ENCODE measurements at regions not wholly inside any gene's neighbourhood (a gene's known extent, or its start where the extent isn't known, plus 50 kb on each side); places are given as distances from the start of the nearest gene placed in this dataset.

GRCh38 chr5:38197118-38197517, 61.2 kb upstream of the EGFLAM start:
- H3K4ac ChIP-seq (ENCODE audit: low read depth, low read length), result no peak overlapping the region
- H2BK120ac ChIP-seq (ENCODE audit: low read depth, low read length), result no peak overlapping the region
- H2AK5ac ChIP-seq (ENCODE audit: low read depth, low read length), result no peak overlapping the region
- POLR2A ChIA-PET (ENCODE audit: unreplicated experiment), result no interaction called here
- dilution Hi-C loops (cut with HindIII; ENCODE audit: low sequenced_read_pairs, unreplicated experiment), result loop anchor here (25.0 kb wide), 1 partner anchor 785 kb away; no protein-coding TSS in a partner anchor
- H4K5ac ChIP-seq (ENCODE audit: low read depth, low read length), result no peak overlapping the region
- no peak overlapping the region for H4K91ac ChIP-seq (ENCODE audit: insufficient read depth, low read depth, low read length)
- H3K4me2 ChIP-seq (ENCODE audit: low read depth, low read length), result no peak overlapping the region
- H3K27me3 ChIP-seq (ENCODE audit: control insufficient read depth, insufficient read depth, low read length), result peaks cover 30% of the 10 kb centered on the region
- TF ChIP-seq MAFK (IDR thresholded peaks at IDR 0.05; ENCODE audit: low read depth, low read length) (no peak), SMC3 (IDR thresholded peaks at IDR 0.05; ENCODE audit: low read depth, low read length) (no peak), RFX5 (IDR thresholded peaks at IDR 0.05; ENCODE audit: low read depth, low read length) (no peak)
- H4K8ac ChIP-seq (ENCODE audit: low read depth in 2 of 2, low read length in 2 of 2), result no peak overlapping the region
- H2AFZ ChIP-seq (replicated peaks; ENCODE audit: low read length, poor library complexity), result no peak overlapping the region
- DNase-seq (no peak), ATAC-seq (ENCODE audit: low read depth) (no peak)
- no peak overlapping the region for H2AK9ac ChIP-seq (replicated peaks; ENCODE audit: low read depth, low read length, poor library complexity)
- no peaks in the 10 kb centered on the region for H3K36me3 ChIP-seq (ENCODE audit: control insufficient read depth, insufficient read depth, low read length)
- no peak overlapping the region for H3K4me3 ChIP-seq (ENCODE audit: insufficient read depth, low read depth, low read length)
- intact Hi-C loops (cut with micrococcal nuclease), result no loop called here
- no peaks in the 10 kb centered on the region for H3K9me3 ChIP-seq (ENCODE audit: control insufficient read depth, insufficient read depth, low read length)
- no peaks in the 10 kb centered on the region for H3K9me1 ChIP-seq (ENCODE audit: insufficient read depth, low read length)
- 79% methylated on average over 3 of the region's 3 CpGs; no CpG with 5 or more reads in 1 of the 2 experiments for WGBS, 2 experiments (ENCODE audit: extremely low coverage in 2 of 2, insufficient read length in 1 of 2)
- no peak overlapping the region for H3K23ac ChIP-seq (ENCODE audit: low read depth, low read length)
- H3K79me1 ChIP-seq (ENCODE audit: low read depth in 1 of 2, low read length in 2 of 2), result no peaks in the 10 kb centered on the region
- no peak overlapping the region for H3K18ac ChIP-seq (ENCODE audit: low read depth, low read length)
- no TSS peak for BruUV-seq (replicated peaks)
- H4K20me1 ChIP-seq (ENCODE audit: insufficient read depth, low read length), result no peaks in the 10 kb centered on the region
- no peak overlapping the region for H3K27ac ChIP-seq (ENCODE audit: insufficient read depth, low read length)
- no peak overlapping the region for H3K14ac ChIP-seq (replicated peaks; ENCODE audit: low read depth, low read length)
- no peak overlapping the region for H3K9ac ChIP-seq (ENCODE audit: low read depth, low read length)
- no peak overlapping the region for H2BK20ac ChIP-seq (ENCODE audit: low read depth, low read length)
- CTCF ChIA-PET, result no interaction called here
- no peak overlapping the region for H3K56ac ChIP-seq (ENCODE audit: extremely low read depth, insufficient read depth, low read length)
- H2BK15ac ChIP-seq (ENCODE audit: low read depth, low read length), result no peak overlapping the region
- H3K4me1 ChIP-seq (ENCODE audit: control insufficient read depth, insufficient read depth, low read length), result no peaks in the 10 kb centered on the region
- no peak overlapping the region for H2BK5ac ChIP-seq (ENCODE audit: low read depth, low read length, poor library complexity, severe bottlenecking)
- in situ Hi-C loops (cut with MboI; ENCODE audit: low sequenced_read_pairs), result no loop called here
